Lower leg skin (tissue), 3 donors: ENCODE measurements at regions not wholly inside any gene's neighbourhood (a gene's known extent, or its start where the extent isn't known, plus 50 kb on each side); places are given as distances from the start of the nearest gene placed in this dataset.

Source experiments
- POLR2A ChIP-seq, 2 donors: fragments of 450-650 bp; IDR thresholded peaks; one replicate each; pipeline ENCODE4 v1.6.1; 2016 to 2017; ENCODE audit warnings: antibody characterized with exemption in 2 of 2, mild to moderate bottlenecking in 1 of 2, moderate library complexity in 1 of 2
- TF ChIP-seq, protein P1 (sequence below), 3 donors: fragments of 450-650 bp; IDR thresholded peaks; one replicate each; pipeline ENCODE4 v1.5.1; 2016; ENCODE audit warnings: antibody characterized with exemption in 3 of 3, mild to moderate bottlenecking in 3 of 3, moderate library complexity in 2 of 3

DNA sequence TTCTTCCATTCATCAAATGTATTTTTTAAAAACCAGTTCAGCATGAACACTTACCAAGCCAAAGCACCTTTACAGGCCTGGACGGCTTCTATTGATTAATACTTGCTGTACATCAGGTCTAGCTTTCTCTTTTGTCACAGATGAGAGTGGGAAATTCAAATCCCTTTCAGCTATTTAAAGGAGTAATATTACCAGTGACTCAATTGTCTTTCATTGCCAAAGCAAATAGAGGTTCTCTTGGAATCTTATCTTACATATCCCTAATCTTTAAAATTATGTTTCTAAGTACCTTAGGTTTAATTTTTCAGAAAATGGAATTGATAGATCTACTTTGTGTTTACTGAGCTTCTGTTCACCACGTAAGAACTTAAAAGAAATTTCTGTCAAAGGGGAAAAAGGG lies 922.9 kb downstream of the NSUN3 start:
- TF ChIP-seq, protein P1, sequence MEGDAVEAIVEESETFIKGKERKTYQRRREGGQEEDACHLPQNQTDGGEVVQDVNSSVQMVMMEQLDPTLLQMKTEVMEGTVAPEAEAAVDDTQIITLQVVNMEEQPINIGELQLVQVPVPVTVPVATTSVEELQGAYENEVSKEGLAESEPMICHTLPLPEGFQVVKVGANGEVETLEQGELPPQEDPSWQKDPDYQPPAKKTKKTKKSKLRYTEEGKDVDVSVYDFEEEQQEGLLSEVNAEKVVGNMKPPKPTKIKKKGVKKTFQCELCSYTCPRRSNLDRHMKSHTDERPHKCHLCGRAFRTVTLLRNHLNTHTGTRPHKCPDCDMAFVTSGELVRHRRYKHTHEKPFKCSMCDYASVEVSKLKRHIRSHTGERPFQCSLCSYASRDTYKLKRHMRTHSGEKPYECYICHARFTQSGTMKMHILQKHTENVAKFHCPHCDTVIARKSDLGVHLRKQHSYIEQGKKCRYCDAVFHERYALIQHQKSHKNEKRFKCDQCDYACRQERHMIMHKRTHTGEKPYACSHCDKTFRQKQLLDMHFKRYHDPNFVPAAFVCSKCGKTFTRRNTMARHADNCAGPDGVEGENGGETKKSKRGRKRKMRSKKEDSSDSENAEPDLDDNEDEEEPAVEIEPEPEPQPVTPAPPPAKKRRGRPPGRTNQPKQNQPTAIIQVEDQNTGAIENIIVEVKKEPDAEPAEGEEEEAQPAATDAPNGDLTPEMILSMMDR (IDR thresholded peaks at IDR 0.05) = no peak
- TF ChIP-seq POLR2A (IDR thresholded peaks at IDR 0.05) = no peak
